ENCODE measurements at regions not wholly inside any gene's neighbourhood (a gene's known extent, or its start where the extent isn't known, plus 50 kb on each side); places are given as distances from the start of the nearest gene placed in this dataset.
"Not testable (repeated sequence)": the region's sequence is repeated elsewhere in the genome, so short reads cannot be mapped to it uniquely, and the experiment has no call there.

GRCh38 chr12:73589220-73589619 is 948.4 kb upstream of the ATXN7L3B start:
- no peak overlapping the region; the same call in 1 of the 2 replicates for H3K27ac ChIP-seq
- no peak for TF ChIP-seq CTCF (conservative IDR thresholded peaks at IDR 0.05)

- no peak for TF ChIP-seq CTCF (conservative IDR thresholded peaks at IDR 0.05)
- no peak overlapping the region for H3K27ac ChIP-seq
Observed at GRCh38 chr12:73598626-73599025, 939.0 kb upstream of the ATXN7L3B start.

GRCh38 chr12:73599268-73599667 is 938.4 kb upstream of the ATXN7L3B start:
- H3K27ac ChIP-seq, result no peak overlapping the region
- no peak for TF ChIP-seq CTCF (conservative IDR thresholded peaks at IDR 0.05)

- H3K27ac ChIP-seq, result not testable (repeated sequence)
Observed at GRCh38 chr12:73605925-73606324, 931.7 kb upstream of the ATXN7L3B start.

GRCh38 chr12:73612551-73612950 is 925.1 kb upstream of the ATXN7L3B start:
- TF ChIP-seq CTCF (conservative IDR thresholded peaks at IDR 0.05), result no peak
- peak overlapping the region; percentile 18; the same call in 1 of the 2 replicates for H3K27ac ChIP-seq

GRCh38 chr12:73623421-73623820 is 914.2 kb upstream of the ATXN7L3B start:
- TF ChIP-seq CTCF (conservative IDR thresholded peaks at IDR 0.05), result no peak
- no peak overlapping the region for H3K27ac ChIP-seq

- no peak for TF ChIP-seq CTCF (conservative IDR thresholded peaks at IDR 0.05)
- H3K27ac ChIP-seq, result no peak overlapping the region
Observed at GRCh38 chr12:73625226-73625625, 912.4 kb upstream of the ATXN7L3B start.

GRCh38 chr12:73629171-73629570 is 908.5 kb upstream of the ATXN7L3B start:
- H3K27ac ChIP-seq, result no peak overlapping the region
- no peak for TF ChIP-seq CTCF (conservative IDR thresholded peaks at IDR 0.05)
